PFSK-1 (cell line): ENCODE measurements at regions not wholly inside any gene's neighbourhood (a gene's known extent, or its start where the extent isn't known, plus 50 kb on each side); places are given as distances from the start of the nearest gene placed in this dataset.

Source experiments
- FOXP2 ChIP-seq: optimal IDR thresholded peaks from 2 replicates; pipeline ENCODE3; 2011; ENCODE audit warnings: borderline replicate concordance, control low read depth, inconsistent platforms; ENCODE audit not compliant: insufficient read depth; ENCODE audit errors: extremely low read length, extremely low read depth
- POLR2AphosphoS5 ChIP-seq: IDR thresholded peaks from 2 replicates; pipeline ENCODE4 v1.6.1; 2012; ENCODE audit warnings: low read depth, mild to moderate bottlenecking, control low read depth, low read length, moderate library complexity
- SIN3A ChIP-seq: IDR thresholded peaks from 2 replicates; pipeline ENCODE4 v1.6.1; 2012; ENCODE audit warnings: mild to moderate bottlenecking, low read length, moderate library complexity, borderline replicate concordance; ENCODE audit not compliant: insufficient read depth
- TAF1 ChIP-seq: IDR thresholded peaks from 2 replicates; pipeline ENCODE4 v1.6.1; 2012; ENCODE audit warnings: low read length, control low read depth, borderline replicate concordance; ENCODE audit not compliant: insufficient read depth
- TF ChIP-seq, protein P1 (sequence below), 2 experiments: IDR thresholded peaks; 2 replicates each; pipeline versions ENCODE4 v1.6.1 to v1.8.0; 2011 to 2012; ENCODE audit warnings: low read depth in 2 of 2, low read length in 2 of 2, control low read depth in 1 of 2, inconsistent platforms in 1 of 2, mild to moderate bottlenecking in 1 of 2, moderate library complexity in 1 of 2; ENCODE audit not compliant: insufficient read depth in 1 of 2

DNA sequence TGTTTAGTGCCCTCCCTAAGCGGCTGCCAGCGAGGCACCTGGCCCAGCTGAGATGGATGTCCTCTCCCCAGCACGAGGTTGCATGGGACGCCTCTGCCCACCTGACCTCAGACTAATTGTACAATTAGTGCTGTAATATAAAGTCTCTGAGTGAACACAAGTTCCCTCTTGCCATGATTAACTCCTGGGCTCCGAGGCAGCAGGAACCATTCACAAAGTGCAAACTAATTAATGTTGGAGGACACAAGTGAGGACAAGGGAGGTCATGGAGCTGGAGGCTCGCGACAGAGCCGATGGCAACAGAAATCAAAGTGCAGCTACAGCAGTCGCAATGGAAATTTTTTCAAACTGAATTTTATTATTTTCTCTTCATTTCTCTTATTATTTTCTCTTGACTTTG is 156.6 kb upstream of the ADARB2 start:
- TF ChIP-seq TAF1 = no peak
- no peak for TF ChIP-seq FOXP2
- TF ChIP-seq, protein P1, sequence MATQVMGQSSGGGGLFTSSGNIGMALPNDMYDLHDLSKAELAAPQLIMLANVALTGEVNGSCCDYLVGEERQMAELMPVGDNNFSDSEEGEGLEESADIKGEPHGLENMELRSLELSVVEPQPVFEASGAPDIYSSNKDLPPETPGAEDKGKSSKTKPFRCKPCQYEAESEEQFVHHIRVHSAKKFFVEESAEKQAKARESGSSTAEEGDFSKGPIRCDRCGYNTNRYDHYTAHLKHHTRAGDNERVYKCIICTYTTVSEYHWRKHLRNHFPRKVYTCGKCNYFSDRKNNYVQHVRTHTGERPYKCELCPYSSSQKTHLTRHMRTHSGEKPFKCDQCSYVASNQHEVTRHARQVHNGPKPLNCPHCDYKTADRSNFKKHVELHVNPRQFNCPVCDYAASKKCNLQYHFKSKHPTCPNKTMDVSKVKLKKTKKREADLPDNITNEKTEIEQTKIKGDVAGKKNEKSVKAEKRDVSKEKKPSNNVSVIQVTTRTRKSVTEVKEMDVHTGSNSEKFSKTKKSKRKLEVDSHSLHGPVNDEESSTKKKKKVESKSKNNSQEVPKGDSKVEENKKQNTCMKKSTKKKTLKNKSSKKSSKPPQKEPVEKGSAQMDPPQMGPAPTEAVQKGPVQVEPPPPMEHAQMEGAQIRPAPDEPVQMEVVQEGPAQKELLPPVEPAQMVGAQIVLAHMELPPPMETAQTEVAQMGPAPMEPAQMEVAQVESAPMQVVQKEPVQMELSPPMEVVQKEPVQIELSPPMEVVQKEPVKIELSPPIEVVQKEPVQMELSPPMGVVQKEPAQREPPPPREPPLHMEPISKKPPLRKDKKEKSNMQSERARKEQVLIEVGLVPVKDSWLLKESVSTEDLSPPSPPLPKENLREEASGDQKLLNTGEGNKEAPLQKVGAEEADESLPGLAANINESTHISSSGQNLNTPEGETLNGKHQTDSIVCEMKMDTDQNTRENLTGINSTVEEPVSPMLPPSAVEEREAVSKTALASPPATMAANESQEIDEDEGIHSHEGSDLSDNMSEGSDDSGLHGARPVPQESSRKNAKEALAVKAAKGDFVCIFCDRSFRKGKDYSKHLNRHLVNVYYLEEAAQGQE (IDR thresholded peaks at IDR 0.05; ENCODE audit: insufficient read depth in 1 of 2, low read depth in 2 of 2, low read length in 2 of 2) = no peak
- TF ChIP-seq POLR2AphosphoS5 = no peak
- no peak for TF ChIP-seq SIN3A

DNA sequence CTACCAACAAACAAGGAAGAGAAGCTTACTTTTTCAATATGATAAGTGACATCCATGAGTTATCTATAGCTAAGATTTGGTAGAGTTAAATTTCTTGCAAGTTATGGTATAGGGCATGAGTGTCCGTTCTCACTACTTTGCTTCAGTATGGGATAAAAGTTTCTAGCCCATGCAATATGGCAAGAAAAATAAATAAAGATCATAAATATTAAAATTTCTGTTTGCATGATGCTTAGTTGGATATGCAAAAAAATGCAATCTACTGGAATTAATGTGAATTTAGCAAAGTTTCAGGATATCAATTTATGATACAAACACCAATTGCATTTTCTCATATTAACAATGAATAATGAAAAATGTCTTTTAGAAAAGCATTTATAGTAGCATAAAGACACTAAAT is 148.7 kb upstream of the ADARB2 start:
- TF ChIP-seq, protein P1 (IDR thresholded peaks at IDR 0.05; ENCODE audit: insufficient read depth in 1 of 2, low read depth in 2 of 2, low read length in 2 of 2) = no peak
- TF ChIP-seq FOXP2 (no peak), SIN3A (no peak), POLR2AphosphoS5 (no peak), TAF1 (no peak)

GRCh38 chr10:1882728-1883127 is 145.4 kb upstream of the ADARB2 start:
- TF ChIP-seq FOXP2 (no peak), SIN3A (no peak), POLR2AphosphoS5 (no peak), TAF1 (no peak)
- TF ChIP-seq, protein P1 (IDR thresholded peaks at IDR 0.05; ENCODE audit: insufficient read depth in 1 of 2, low read depth in 2 of 2, low read length in 2 of 2) = no peak

GRCh38 chr10:1882180-1882579 is 144.9 kb upstream of the ADARB2 start:
- TF ChIP-seq POLR2AphosphoS5 = no peak

DNA sequence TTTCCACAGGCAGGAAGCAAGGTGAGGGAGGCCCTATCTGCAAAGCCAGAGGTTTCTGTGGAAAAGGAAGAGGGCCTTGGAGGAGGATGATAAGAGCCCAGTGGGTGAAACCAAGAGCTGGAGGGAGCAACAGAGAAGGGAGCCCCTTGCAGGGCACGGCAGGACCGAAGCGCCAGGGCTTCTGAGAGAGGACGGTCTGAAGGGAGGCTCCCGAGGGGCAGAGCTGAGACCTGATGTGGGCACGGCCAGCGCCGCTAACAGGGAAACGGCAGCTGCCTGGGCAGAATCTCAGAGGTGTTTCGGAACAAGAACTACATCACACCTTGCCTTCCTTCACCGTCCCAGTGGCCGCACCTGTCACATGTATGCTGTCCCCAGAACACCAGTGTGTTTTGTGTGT is 144.3 kb upstream of the ADARB2 start:
- TF ChIP-seq FOXP2 (no peak), SIN3A (no peak), POLR2AphosphoS5 (no peak), TAF1 (no peak)
- TF ChIP-seq, protein P1 (IDR thresholded peaks at IDR 0.05; ENCODE audit: insufficient read depth in 1 of 2, low read depth in 2 of 2, low read length in 2 of 2) = no peak

- TF ChIP-seq FOXP2 (no peak), TAF1 (no peak), POLR2AphosphoS5 (no peak), SIN3A (no peak)
- TF ChIP-seq, protein P1 (IDR thresholded peaks at IDR 0.05; ENCODE audit: insufficient read depth in 1 of 2, low read depth in 2 of 2, low read length in 2 of 2) = no peak
Observed at GRCh38 chr10:1874533-1874932, 137.2 kb upstream of the ADARB2 start.
